ENCODE measurements at regions not wholly inside any gene's neighbourhood (a gene's known extent, or its start where the extent isn't known, plus 50 kb on each side); places are given as distances from the start of the nearest gene placed in this dataset.

- H3K9me3 Mint-ChIP-seq (ENCODE audit: low read depth), result no peaks in the 10 kb centered on the region
- H3K4me3 Mint-ChIP-seq, result no peak overlapping the region
- H3K27ac Mint-ChIP-seq, result no peak overlapping the region
- no peak for DNase-seq
- CTCF ChIA-PET, result interaction anchor here (1.6 kb wide), 1 partner anchor 18 kb away, joined by 4 read pairs; no protein-coding TSS in a partner anchor
- ATAC-seq, result no peak
- H3K27me3 Mint-ChIP-seq, result peaks cover 3% of the 10 kb centered on the region
- peaks cover 8% of the 10 kb centered on the region for H3K4me1 Mint-ChIP-seq
- H3K36me3 Mint-ChIP-seq, result no peaks in the 10 kb centered on the region
These were observed 143.9 kb upstream of the FUT8 start for GRCh38 chr14:65268594-65268993.

- H3K27ac Mint-ChIP-seq, result no peak overlapping the region
- no peak for DNase-seq
- H3K9me3 Mint-ChIP-seq (ENCODE audit: low read depth), result no peaks in the 10 kb centered on the region
- peaks cover 8% of the 10 kb centered on the region for H3K4me1 Mint-ChIP-seq
- peaks cover 3% of the 10 kb centered on the region for H3K27me3 Mint-ChIP-seq
- H3K36me3 Mint-ChIP-seq, result no peaks in the 10 kb centered on the region
- no peak overlapping the region for H3K4me3 Mint-ChIP-seq
- CTCF ChIA-PET, result interaction anchor here (0.6 to 1.6 kb wide), 3 partner anchors 11 to 117 kb away, joined by 3 to 4 read pairs (median 3); no protein-coding TSS in a partner anchor
- no peak for ATAC-seq
These were observed 142.8 kb upstream of the FUT8 start for GRCh38 chr14:65269732-65270131.

- no peak for DNase-seq
- Mint-ChIP-seq H3K27ac (no peak overlapping the region), H3K27me3 (no peaks in the 10 kb centered on the region), H3K4me1 (peaks cover 12% of the 10 kb centered on the region), H3K4me3 (no peak overlapping the region), H3K36me3 (peaks cover 8% of the 10 kb centered on the region), H3K9me3 (ENCODE audit: low read depth) (peaks cover 3% of the 10 kb centered on the region)
- no peak for ATAC-seq
- CTCF ChIA-PET, result interaction anchor here (0.6 kb wide), 1 partner anchor 83 kb away, joined by 3 read pairs; no protein-coding TSS in a partner anchor
These were observed 135.5 kb upstream of the FUT8 start for GRCh38 chr14:65277027-65277426.

GRCh38 chr14:65277580-65278270 is 134.8 kb upstream of the FUT8 start:
- CTCF ChIA-PET, result no interaction called here
- no peak overlapping the region for H3K4me3 Mint-ChIP-seq
- no peak for DNase-seq
- H3K9me3 Mint-ChIP-seq (ENCODE audit: low read depth), result peaks cover 3% of the 10 kb centered on the region
- peaks cover 19% of the 10 kb centered on the region for H3K4me1 Mint-ChIP-seq
- peaks cover 8% of the 10 kb centered on the region for H3K36me3 Mint-ChIP-seq
- no peak overlapping the region for H3K27ac Mint-ChIP-seq
- no peak for ATAC-seq
- H3K27me3 Mint-ChIP-seq, result no peaks in the 10 kb centered on the region

GRCh38 chr14:65278589-65278988 is 133.9 kb upstream of the FUT8 start:
- H3K27me3 Mint-ChIP-seq, result no peaks in the 10 kb centered on the region
- CTCF ChIA-PET, result no interaction called here
- H3K36me3 Mint-ChIP-seq, result peaks cover 8% of the 10 kb centered on the region
- H3K4me1 Mint-ChIP-seq, result peaks cover 28% of the 10 kb centered on the region
- no peak for ATAC-seq
- no peak overlapping the region for H3K27ac Mint-ChIP-seq
- peaks cover 3% of the 10 kb centered on the region for H3K9me3 Mint-ChIP-seq (ENCODE audit: low read depth)
- no peak for DNase-seq
- H3K4me3 Mint-ChIP-seq, result no peak overlapping the region

GRCh38 chr14:65279510-65279909 is 133.0 kb upstream of the FUT8 start:
- H3K36me3 Mint-ChIP-seq, result peaks cover 8% of the 10 kb centered on the region
- H3K9me3 Mint-ChIP-seq (ENCODE audit: low read depth), result peaks cover 3% of the 10 kb centered on the region

GRCh38 chr14:65279958-65280357 is 132.6 kb upstream of the FUT8 start:
- Mint-ChIP-seq H3K27me3 (no peaks in the 10 kb centered on the region), H3K9me3 (ENCODE audit: low read depth) (peaks cover 3% of the 10 kb centered on the region), H3K36me3 (peaks cover 8% of the 10 kb centered on the region), H3K27ac (no peak overlapping the region), H3K4me1 (peaks cover 29% of the 10 kb centered on the region), H3K4me3 (no peak overlapping the region)
- ATAC-seq, result no peak
- no peak for DNase-seq
- CTCF ChIA-PET, result no interaction called here

More at GRCh38 chr14:65279510-65279909, 133.0 kb upstream of the FUT8 start:
- DNase-seq (no peak), ATAC-seq (no peak)
- H3K27me3 Mint-ChIP-seq, result no peaks in the 10 kb centered on the region
- peaks cover 28% of the 10 kb centered on the region for H3K4me1 Mint-ChIP-seq
- CTCF ChIA-PET, result no interaction called here
- no peak overlapping the region for H3K27ac Mint-ChIP-seq
- no peak overlapping the region for H3K4me3 Mint-ChIP-seq

GRCh38 chr14:65280653-65281052 is 131.9 kb upstream of the FUT8 start:
- H3K27ac Mint-ChIP-seq, result no peak overlapping the region
- H3K4me1 Mint-ChIP-seq, result peaks cover 30% of the 10 kb centered on the region
- DNase-seq, result no peak
- H3K4me3 Mint-ChIP-seq, result no peak overlapping the region
- CTCF ChIA-PET, result no interaction called here
- H3K27me3 Mint-ChIP-seq, result no peaks in the 10 kb centered on the region
- ATAC-seq, result no peak
- peaks cover 8% of the 10 kb centered on the region for H3K36me3 Mint-ChIP-seq
- H3K9me3 Mint-ChIP-seq (ENCODE audit: low read depth), result peaks cover 3% of the 10 kb centered on the region

GRCh38 chr14:65281991-65282895 is 130.3 kb upstream of the FUT8 start:
- ATAC-seq, result peak; percentile 65
- CTCF ChIA-PET, result interaction anchor here (0.7 to 8.9 kb wide), 11 partner anchors 9 to 542 kb away, joined by 3 to 79 read pairs (median 3); partner anchors contain the start of gene FUT8
- peaks cover 34% of the 10 kb centered on the region for H3K4me1 Mint-ChIP-seq
- peak; percentile 63 for DNase-seq
- peaks cover 8% of the 10 kb centered on the region for H3K36me3 Mint-ChIP-seq
- no peaks in the 10 kb centered on the region for H3K27me3 Mint-ChIP-seq
- H3K27ac Mint-ChIP-seq, result peak overlapping the region; percentile 96
- peak overlapping the region; percentile 74 for H3K4me3 Mint-ChIP-seq
- peaks cover 3% of the 10 kb centered on the region for H3K9me3 Mint-ChIP-seq (ENCODE audit: low read depth)

- peak; percentile 25 for ATAC-seq
- no peak for DNase-seq
- CTCF ChIA-PET, result interaction anchor here (0.7 to 8.9 kb wide), 9 partner anchors 9 to 131 kb away, joined by 3 to 79 read pairs (median 4); partner anchors contain the start of gene FUT8
- H3K4me3 Mint-ChIP-seq, result peak overlapping the region; percentile 74
- H3K27ac Mint-ChIP-seq, result peak overlapping the region; percentile 96
- H3K4me1 Mint-ChIP-seq, result peaks cover 39% of the 10 kb centered on the region
- no peaks in the 10 kb centered on the region for H3K27me3 Mint-ChIP-seq
- peaks cover 3% of the 10 kb centered on the region for H3K9me3 Mint-ChIP-seq (ENCODE audit: low read depth)
- H3K36me3 Mint-ChIP-seq, result peaks cover 10% of the 10 kb centered on the region
These were observed 129.7 kb upstream of the FUT8 start for GRCh38 chr14:65282896-65283253.

- no peaks in the 10 kb centered on the region for H3K9me3 Mint-ChIP-seq (ENCODE audit: low read depth)
- DNase-seq (peak; percentile 66), ATAC-seq (no peak)
- H3K27me3 Mint-ChIP-seq, result no peaks in the 10 kb centered on the region
- H3K27ac Mint-ChIP-seq, result peak overlapping the region; percentile 93
- H3K4me1 Mint-ChIP-seq, result peaks cover 69% of the 10 kb centered on the region
- peaks cover 26% of the 10 kb centered on the region for H3K36me3 Mint-ChIP-seq
- no peak overlapping the region for H3K4me3 Mint-ChIP-seq
- CTCF ChIA-PET, result interaction anchor here (0.7 to 8.9 kb wide), 18 partner anchors 13 to 132 kb away, joined by 3 to 79 read pairs (median 4); partner anchors contain the start of gene FUT8
These were observed 126.1 kb upstream of the FUT8 start for GRCh38 chr14:65286443-65286842.

- Mint-ChIP-seq H3K9me3 (ENCODE audit: low read depth) (no peaks in the 10 kb centered on the region), H3K36me3 (peaks cover 29% of the 10 kb centered on the region), H3K27ac (peak overlapping the region; percentile 93), H3K4me3 (peak overlapping the region; percentile 71), H3K4me1 (peaks cover 68% of the 10 kb centered on the region), H3K27me3 (no peaks in the 10 kb centered on the region)
- CTCF ChIA-PET, result interaction anchor here (0.6 to 8.9 kb wide), 18 partner anchors 13 to 190 kb away, joined by 3 to 79 read pairs (median 4); partner anchors contain the start of gene FUT8
- DNase-seq (peak; percentile 82), ATAC-seq (peak; percentile 75)
These were observed 125.0 kb upstream of the FUT8 start for GRCh38 chr14:65287264-65288131.

Measured in activated CD8-positive, alpha-beta memory T cell treated with anti-CD3 and anti-CD28 coated beads, Interleukin-2, amount 10 ng/mL, durations not matched to agents 7 days and 5 days (primary cell).